K562 (cell line): ENCODE measurements at regions not wholly inside any gene's neighbourhood (a gene's known extent, or its start where the extent isn't known, plus 50 kb on each side); places are given as distances from the start of the nearest gene placed in this dataset.

ENCODE experiments used
- ATAC-seq: fragments of 200-7000 bp; cut with Tn5 transposase; 3 replicates; pipeline ENCODE4 v1.9.1; 2020; ENCODE audit warnings: moderate library complexity
- BruUV-seq: library from RNA; stranded (reverse); fragments of 400-500 nt; replicated peaks from 2 replicates; lab custom pipeline; 2021; lab: Mats Ljungman, UMichigan
- CTCF ChIA-PET: fragments of 300-600 bp; formaldehyde crosslinking; extraction: SDS; loops from one replicate; lab custom pipeline; 2021; ENCODE audit warnings: low intra/inter-chr PET ratio; lab: Yijun Ruan, JAX
- POLR2A ChIA-PET: fragments of 300-600, 350-650 bp; sonication (Branson Sonifier 250); formaldehyde crosslinking; extraction: SDS; loops from one replicate; lab custom pipeline; 2021; ENCODE audit warnings: antibody characterized with exemption, inconsistent platforms; lab: Yijun Ruan, JAX
- DNase-seq, 4 experiments: peaks; one replicate each; pipeline versions ENCODE4 v3.0.0 to v3.0.0-alpha.2; 2011 to 2018; ENCODE audit warnings: low spot score in 3 of 4, mixed read lengths in 3 of 4; ENCODE audit errors: extremely low read depth in 1 of 4
- FAIRE-seq: peaks from 2 replicates; lab custom pipeline; 2011; peaks lifted over from hg19 to GRCh38; lab: Jason Lieb, UNC
- H2AFZ ChIP-seq: 2 replicates; pipeline ENCODE4 v1.6.0; 2011; ENCODE audit warnings: low read depth, low read length, control low read depth, inconsistent platforms
- H3K27ac ChIP-seq: fragments of 200-600 bp; 3 replicates; pipeline ENCODE4 v1.8.0; 2011; ENCODE audit warnings: low read depth, mild to moderate bottlenecking, control low read depth, inconsistent platforms, low read length, moderate library complexity, mixed read lengths; ENCODE audit errors: extremely low read depth
- H3K27me3 ChIP-seq, 2 experiments: fragments of 300-600 bp in 1 of 2; 2 replicates in 1 of 2; 3 replicates in 1 of 2; pipeline versions ENCODE4 v1.6.0 to v1.8.0; 2011; ENCODE audit warnings: inconsistent platforms in 2 of 2, low read length in 2 of 2, mild to moderate bottlenecking in 1 of 2, mixed read lengths in 1 of 2, moderate library complexity in 1 of 2; ENCODE audit not compliant: control insufficient read depth in 2 of 2, insufficient read depth in 2 of 2
- H3K36me3 ChIP-seq: fragments of 300-600 bp; 3 replicates; pipeline ENCODE4 v1.8.0; 2011; ENCODE audit warnings: mild to moderate bottlenecking, low read length, inconsistent platforms; ENCODE audit not compliant: control insufficient read depth, insufficient read depth
- H3K4me1 ChIP-seq, 2 experiments: fragments of 200-600 bp in 1 of 2; replicated peaks in 1 of 2; 2 replicates in 1 of 2; 3 replicates in 1 of 2; pipeline versions ENCODE4 v1.5.1 to v1.8.0; 2011; ENCODE audit warnings: inconsistent platforms in 2 of 2, low read length in 2 of 2, mild to moderate bottlenecking in 1 of 2, mixed read lengths in 1 of 2, moderate library complexity in 1 of 2; ENCODE audit not compliant: control insufficient read depth in 2 of 2, insufficient read depth in 2 of 2
- H3K4me2 ChIP-seq: 2 replicates; pipeline ENCODE4 v1.6.1; 2011; ENCODE audit warnings: low read length, control low read depth, inconsistent platforms, mixed read lengths; ENCODE audit not compliant: insufficient read depth
- H3K4me3 ChIP-seq: fragments of 200-600 bp; sonication (generic), shearing (Covaris generic); 2 replicates; pipeline ENCODE4 v1.5.1; 2016; ENCODE audit warnings: control low read depth, inconsistent platforms
- H3K79me2 ChIP-seq: fragments of 200-600 bp; 3 replicates; pipeline ENCODE4 v1.8.0; 2011; ENCODE audit warnings: low read length, inconsistent platforms; ENCODE audit not compliant: control insufficient read depth, insufficient read depth
- H3K9ac ChIP-seq, 2 experiments: 2 replicates each; pipeline versions ENCODE4 v1.6.0 to v1.6.1; 2011; ENCODE audit warnings: low read depth in 2 of 2, low read length in 2 of 2, control low read depth in 1 of 2, inconsistent platforms in 1 of 2, mild to moderate bottlenecking in 1 of 2, mixed read lengths in 1 of 2; ENCODE audit not compliant: insufficient read depth in 1 of 2
- H3K9me1 ChIP-seq: one replicate; pipeline ENCODE4 v1.6.0; 2011; ENCODE audit warnings: inconsistent platforms, mild to moderate bottlenecking, low read length, moderate library complexity; ENCODE audit not compliant: control insufficient read depth, insufficient read depth
- H3K9me3 ChIP-seq: replicated peaks from 2 replicates; pipeline ENCODE4 v1.5.1; 2011; ENCODE audit warnings: low read depth, low read length, inconsistent platforms; ENCODE audit not compliant: control insufficient read depth, insufficient read depth
- H4K20me1 ChIP-seq: replicated peaks from 2 replicates; pipeline ENCODE4 v1.6.1; 2011; ENCODE audit warnings: low read length, inconsistent platforms, mixed read lengths; ENCODE audit not compliant: control insufficient read depth, insufficient read depth
- CBFA2T3 ChIP-seq: fragments of 450-650 bp; IDR thresholded peaks from 2 replicates; pipeline ENCODE4 v1.6.1; 2017
- HINFP ChIP-seq: fragments of 450-650 bp; conservative IDR thresholded peaks from 2 replicates; pipeline ENCODE4 v1.6.1; 2016; ENCODE audit warnings: missing genetic modification characterization, low read depth, mild to moderate bottlenecking, control low read depth, missing compliant biosample characterization
- MEIS2 ChIP-seq: fragments of 450-650 bp; IDR thresholded peaks from 2 replicates; pipeline ENCODE4 v1.6.1; 2014; ENCODE audit warnings: mild to moderate bottlenecking; ENCODE audit not compliant: partially characterized antibody
- USF1 ChIP-seq: sonication (generic); formaldehyde crosslinking; IDR thresholded peaks from 2 replicates; pipeline ENCODE4 v1.9.0; 2022; ENCODE audit warnings: mild to moderate bottlenecking, missing genetic modification reagents
- ZNF134 ChIP-seq: fragments of 250-450 bp; sonication (Bioruptor Pico); conservative IDR thresholded peaks from 2 replicates; pipeline ENCODE4 v1.4.0; 2020
- WGBS: fragments of 100-300 bp; shearing (Covaris generic); methylation state at CpG from one replicate; pipeline ENCODE4 v1.1.6; 2016; ENCODE audit warnings: low coverage, mixed read lengths; ENCODE audit not compliant: insufficient coverage; ENCODE audit errors: missing lambda C conversion rate; 5-methylcytosine and 5-hydroxymethylcytosine counted together
- in situ Hi-C: fragments of 300-500 bp; cut with MboI; formaldehyde crosslinking; loops from 4 replicates; pipeline ENCODE4 v1.15.0; 2018; ENCODE audit warnings: inconsistent platforms, mixed read lengths
- intact Hi-C: fragments of 100-400 bp; cut with micrococcal nuclease; formaldehyde crosslinking; loops from 2 replicates; pipeline ENCODE4 v1.14.2; 2022

- BruUV-seq: no TSS peak
- Histone ChIP-seq H3K36me3 (no peaks in the 10 kb centered on the region), H4K20me1 (0 out of 2 replicates have a peak, but pooled peaks cover 10% of the 10 kb centered on the region), H3K27ac (no peak overlapping the region), H3K4me1 (peaks cover 0 to 7% of the 10 kb centered on the region in 2 experiments; a peak in 3 of 5 replicates), H3K79me2 (no peaks in the 10 kb centered on the region), H3K27me3 (peaks cover 55 to 74% of the 10 kb centered on the region in 2 experiments), H3K9me1 (no peaks in the 10 kb centered on the region), H3K9ac (no peak overlapping the region), H3K4me2 (no peak overlapping the region), H3K9me3 (no peaks in the 10 kb centered on the region), H3K4me3 (no peak overlapping the region), H2AFZ (no peak overlapping the region)
- 1% methylated on average over 15 of the region's 15 CpGs for WGBS
- in situ Hi-C loops (no loop called here), intact Hi-C loops (no loop called here)
- peak in 1 of 4 experiments; percentile 21 for DNase-seq
- FAIRE-seq: peak; percentile 49
- ATAC-seq: no peak
- peak; percentile 25 for TF ChIP-seq MEIS2
- TF ChIP-seq CBFA2T3: peak; percentile 21
- peak; percentile 84 for TF ChIP-seq ZNF134
- TF ChIP-seq HINFP (tag): no peak
- TF ChIP-seq USF1 (CRISPR knock-in tag): no peak
- ChIA-PET CTCF (no interaction called here), POLR2A (interaction anchor here (0.7 kb wide), 1 partner anchor 455 kb away, joined by 3 read pairs; no protein-coding TSS in a partner anchor)
Measured at GRCh38 chr5:1701216-1701864, 98.3 kb downstream of the MRPL36 start.
